Ovary (tissue), 7 donors: ENCODE measurements at regions not wholly inside any gene's neighbourhood (a gene's known extent, or its start where the extent isn't known, plus 50 kb on each side); places are given as distances from the start of the nearest gene placed in this dataset.
"Not testable (repeated sequence)": the region's sequence is repeated elsewhere in the genome, so short reads cannot be mapped to it uniquely, and the experiment has no call there.

Source experiments
- DNase-seq, 5 donors: peaks; one replicate each; pipeline ENCODE4 v3.0.0-alpha.2; 2019 to 2020
- H3K27ac ChIP-seq, 2 donors: fragments of 200-600 bp; one replicate each; pipeline versions ENCODE4 v1.5.1 to v1.8.0; 2019 to 2022
- H3K27me3 ChIP-seq: fragments of 200-600 bp; one replicate; pipeline ENCODE4 v1.8.0; 2022
- H3K36me3 ChIP-seq: fragments of 200-600 bp; sonication (generic); one replicate; pipeline ENCODE4 v1.5.1; 2019
- H3K4me1 ChIP-seq: one replicate; pipeline ENCODE4 v1.8.1; 2013; ENCODE audit warnings: mild to moderate bottlenecking, moderate library complexity; ENCODE audit not compliant: insufficient read depth
- H3K4me3 ChIP-seq: fragments of 200-600 bp; sonication (generic); one replicate; pipeline ENCODE4 v1.5.1; 2017
- H3K9me3 ChIP-seq, 2 donors: fragments of 200-600 bp in 1 of 2; sonication (generic) in 1 of 2; one replicate each; pipeline versions ENCODE4 v1.5.1 to v1.8.1; 2013 to 2019; ENCODE audit warnings: mild to moderate bottlenecking in 1 of 2, moderate library complexity in 1 of 2
- EP300 ChIP-seq: sonication (generic); formaldehyde crosslinking; IDR thresholded peaks from one replicate; pipeline ENCODE4 v1.6.1; 2017; ENCODE audit warnings: antibody characterized with exemption
- POLR2A ChIP-seq: fragments of 450-650 bp; IDR thresholded peaks from one replicate; pipeline ENCODE4 v1.6.1; 2017; ENCODE audit warnings: antibody characterized with exemption, mild to moderate bottlenecking, moderate library complexity
- WGBS, 3 donors: extraction: QIAGEN DNeasy Blood & Tissue Kit in 1 of 3; methylation state at CpG; one replicate each; pipeline versions ENCODE4 v1.1.5 to v1.1.7; 2013 to 2017; 5-methylcytosine and 5-hydroxymethylcytosine counted together
- intact Hi-C, 4 donors: fragments of 100-400 bp; cut with DNase I; formaldehyde crosslinking; loops; one replicate each; pipeline versions ENCODE4 v1.11.0 to v1.15.1; 2022 to 2023
- TF ChIP-seq, protein P1 (sequence below), 3 donors: fragments of 450-650 bp in 2 of 3; fragments of 200-600 bp in 1 of 3; IDR thresholded peaks; one replicate each; pipeline versions ENCODE4 v1.5.1 to v1.8.0; 2016 to 2022; ENCODE audit warnings: antibody characterized with exemption in 3 of 3, mild to moderate bottlenecking in 1 of 3
- donor health status: DM: no; HTN: no; CAD: no; lungs with moderate emphysema.
- donor health status: DM: no; HTN: no; CAD: no.
- donor health status: Bipolar disorder and iron deficiency.
- donor health status: DM: no; HTN: no; CAD: no.
- donor health status: DM: yes; HTN: yes; CAD: no.

DNA sequence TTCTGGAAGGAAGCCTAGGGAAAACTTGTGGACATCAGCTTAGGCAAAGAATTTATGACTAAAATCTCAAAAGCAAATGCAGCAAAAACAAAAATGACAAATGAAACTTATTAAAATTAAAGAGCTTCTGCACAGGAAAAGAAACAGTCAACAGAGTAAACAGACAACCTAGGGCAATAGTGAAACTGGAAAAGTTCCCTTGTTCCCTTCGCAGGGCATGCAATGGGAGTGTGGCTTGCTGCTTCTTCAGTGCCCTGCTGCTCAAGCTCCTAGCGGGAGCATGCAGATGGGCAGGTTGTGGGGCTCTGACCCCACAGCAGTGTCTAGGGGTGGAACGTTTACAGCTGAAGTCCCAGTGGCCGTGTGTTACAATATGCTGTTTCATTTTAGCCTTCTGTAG is 1797.4 kb downstream of the NCAM2 start:
- Histone ChIP-seq H3K27me3 (no peaks in the 10 kb centered on the region), H3K27ac (no peak overlapping the region), H3K9me3 (no peaks in the 10 kb centered on the region), H3K36me3 (no peaks in the 10 kb centered on the region), H3K4me3 (no peak overlapping the region), H3K4me1 (no peaks in the 10 kb centered on the region)
- 56 to 60% (median 60%) methylated on average over 4 of the region's 4 CpGs for WGBS, 3 donors
- TF ChIP-seq, protein P1, sequence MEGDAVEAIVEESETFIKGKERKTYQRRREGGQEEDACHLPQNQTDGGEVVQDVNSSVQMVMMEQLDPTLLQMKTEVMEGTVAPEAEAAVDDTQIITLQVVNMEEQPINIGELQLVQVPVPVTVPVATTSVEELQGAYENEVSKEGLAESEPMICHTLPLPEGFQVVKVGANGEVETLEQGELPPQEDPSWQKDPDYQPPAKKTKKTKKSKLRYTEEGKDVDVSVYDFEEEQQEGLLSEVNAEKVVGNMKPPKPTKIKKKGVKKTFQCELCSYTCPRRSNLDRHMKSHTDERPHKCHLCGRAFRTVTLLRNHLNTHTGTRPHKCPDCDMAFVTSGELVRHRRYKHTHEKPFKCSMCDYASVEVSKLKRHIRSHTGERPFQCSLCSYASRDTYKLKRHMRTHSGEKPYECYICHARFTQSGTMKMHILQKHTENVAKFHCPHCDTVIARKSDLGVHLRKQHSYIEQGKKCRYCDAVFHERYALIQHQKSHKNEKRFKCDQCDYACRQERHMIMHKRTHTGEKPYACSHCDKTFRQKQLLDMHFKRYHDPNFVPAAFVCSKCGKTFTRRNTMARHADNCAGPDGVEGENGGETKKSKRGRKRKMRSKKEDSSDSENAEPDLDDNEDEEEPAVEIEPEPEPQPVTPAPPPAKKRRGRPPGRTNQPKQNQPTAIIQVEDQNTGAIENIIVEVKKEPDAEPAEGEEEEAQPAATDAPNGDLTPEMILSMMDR (IDR thresholded peaks at IDR 0.05), result no peak
- intact Hi-C loops, result no loop called here
- no peak for DNase-seq

DNA sequence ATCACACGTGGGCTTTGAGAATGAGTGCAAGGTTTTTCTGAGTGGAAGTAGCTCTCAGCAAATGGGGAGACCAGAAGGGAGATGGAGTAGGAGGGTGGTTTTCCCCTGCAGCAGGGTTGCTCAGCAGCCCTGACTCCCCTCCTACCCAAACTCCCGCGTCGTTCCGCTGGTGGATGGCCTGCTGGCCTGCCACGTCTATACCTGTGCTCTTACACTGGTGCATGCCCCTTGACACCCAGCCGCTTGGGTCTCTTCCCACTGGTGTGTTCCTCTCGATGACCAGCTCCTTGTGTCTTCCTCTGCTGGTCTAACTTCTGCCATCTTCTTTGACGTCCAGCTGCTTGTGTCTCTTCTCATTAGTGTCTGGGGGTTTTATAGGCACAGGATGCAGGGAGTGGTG is 1797.9 kb downstream of the NCAM2 start:
- Histone ChIP-seq H3K9me3 (no peaks in the 10 kb centered on the region), H3K36me3 (no peaks in the 10 kb centered on the region), H3K4me1 (no peaks in the 10 kb centered on the region), H3K27ac (no peak overlapping the region), H3K4me3 (no peak overlapping the region), H3K27me3 (no peaks in the 10 kb centered on the region)
- no peak for TF ChIP-seq POLR2A
- TF ChIP-seq, protein P1 (IDR thresholded peaks at IDR 0.05), result no peak
- DNase-seq, result no peak
- intact Hi-C loops, result no loop called here
- WGBS, 3 donors, result 91 to 93% (median 92%) methylated on average over 9 of the region's 9 CpGs

DNA sequence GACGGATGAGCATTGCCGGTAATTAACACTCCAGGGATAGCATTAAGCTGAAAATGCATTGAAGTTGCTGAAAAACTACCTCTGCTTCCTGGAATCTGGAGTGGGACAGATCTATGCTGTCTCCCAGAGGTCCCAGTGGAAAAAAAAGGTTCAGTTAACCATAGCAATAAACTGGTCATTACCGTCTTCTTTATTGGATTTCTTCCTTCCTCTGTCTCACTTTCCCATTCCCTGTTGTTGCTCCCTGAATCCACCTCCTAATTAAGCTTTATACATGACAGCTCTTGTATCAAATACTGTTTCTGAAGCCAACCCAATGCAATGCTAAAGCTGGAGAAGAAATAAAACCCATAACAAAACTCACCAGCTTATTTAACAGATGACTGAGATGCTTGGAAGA is 1805.9 kb downstream of the NCAM2 start:
- Histone ChIP-seq H3K9me3 (no peaks in the 10 kb centered on the region), H3K4me3 (no peak overlapping the region), H3K4me1 (no peaks in the 10 kb centered on the region), H3K27me3 (no peaks in the 10 kb centered on the region), H3K36me3 (no peaks in the 10 kb centered on the region), H3K27ac (no peak overlapping the region)
- DNase-seq, result no peak
- 2 to 19% (median 11%) methylated on average over 3 of the region's 3 CpGs for WGBS, 3 donors
- intact Hi-C loops, result no loop called here
- TF ChIP-seq, protein P1 (IDR thresholded peaks at IDR 0.05), result no peak
- no peak for TF ChIP-seq POLR2A
- no peak for TF ChIP-seq EP300

DNA sequence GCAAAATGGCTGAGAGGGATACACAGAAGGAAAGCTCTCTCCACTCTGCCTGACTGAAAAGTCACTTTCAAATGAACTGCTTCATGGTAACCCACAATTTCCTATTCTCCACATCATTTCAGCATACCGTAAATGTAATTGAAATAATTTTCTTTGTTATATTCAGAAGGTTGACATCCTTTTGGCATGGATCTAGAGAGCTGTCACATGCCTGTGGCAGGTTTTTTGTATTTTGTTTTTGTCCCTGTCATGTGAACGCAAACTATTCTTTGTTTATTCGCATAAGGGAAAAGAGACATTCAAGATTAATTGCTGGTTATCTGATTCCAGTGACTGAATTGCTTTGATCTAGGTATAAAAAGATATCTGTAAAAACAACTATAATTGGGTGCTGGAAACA is 1808.1 kb downstream of the NCAM2 start:
- 93 to 95% (median 94%) methylated on average over 3 of the region's 3 CpGs for WGBS, 3 donors
- H3K9me3 ChIP-seq, result no peaks in the 10 kb centered on the region
- no peak for DNase-seq
- TF ChIP-seq, protein P1 (IDR thresholded peaks at IDR 0.05), result no peak
- no peak for TF ChIP-seq EP300
- no peak for TF ChIP-seq POLR2A
- H3K27me3 ChIP-seq, result no peaks in the 10 kb centered on the region
- no peaks in the 10 kb centered on the region for H3K4me1 ChIP-seq
- H3K27ac ChIP-seq, result no peak overlapping the region
- intact Hi-C loops, result no loop called here
- H3K4me3 ChIP-seq, result no peak overlapping the region
- H3K36me3 ChIP-seq, result no peaks in the 10 kb centered on the region

DNA sequence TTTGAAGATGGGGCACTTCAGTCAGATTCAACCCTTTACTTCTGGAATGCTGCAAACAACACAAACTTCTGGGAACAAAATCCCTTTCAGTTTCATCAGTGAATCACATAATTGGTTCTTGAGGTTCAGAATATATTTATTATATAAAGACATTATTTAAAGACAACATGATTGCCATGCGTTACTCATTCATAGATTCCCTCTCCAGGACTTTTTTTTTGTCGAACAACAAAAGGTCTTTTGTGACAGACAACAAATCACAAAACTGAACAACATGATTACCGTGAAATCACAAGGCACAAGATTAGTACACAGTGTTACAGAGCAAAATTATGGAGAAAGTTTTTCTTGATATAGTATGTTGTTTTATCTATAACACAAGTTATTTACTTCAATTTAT is 1815.0 kb downstream of the NCAM2 start:
- intact Hi-C loops, result no loop called here
- no peak overlapping the region for H3K4me3 ChIP-seq
- no peaks in the 10 kb centered on the region for H3K27me3 ChIP-seq
- TF ChIP-seq, protein P1 (IDR thresholded peaks at IDR 0.05), result no peak
- TF ChIP-seq POLR2A, result no peak
- TF ChIP-seq EP300, result no peak
- DNase-seq, result no peak
- no peaks in the 10 kb centered on the region for H3K4me1 ChIP-seq
- no peaks in the 10 kb centered on the region for H3K9me3 ChIP-seq
- no peak overlapping the region for H3K27ac ChIP-seq
- no peaks in the 10 kb centered on the region for H3K36me3 ChIP-seq
- WGBS, 3 donors, result 45 to 79% (median 58%) methylated on average over 3 of the region's 3 CpGs

DNA sequence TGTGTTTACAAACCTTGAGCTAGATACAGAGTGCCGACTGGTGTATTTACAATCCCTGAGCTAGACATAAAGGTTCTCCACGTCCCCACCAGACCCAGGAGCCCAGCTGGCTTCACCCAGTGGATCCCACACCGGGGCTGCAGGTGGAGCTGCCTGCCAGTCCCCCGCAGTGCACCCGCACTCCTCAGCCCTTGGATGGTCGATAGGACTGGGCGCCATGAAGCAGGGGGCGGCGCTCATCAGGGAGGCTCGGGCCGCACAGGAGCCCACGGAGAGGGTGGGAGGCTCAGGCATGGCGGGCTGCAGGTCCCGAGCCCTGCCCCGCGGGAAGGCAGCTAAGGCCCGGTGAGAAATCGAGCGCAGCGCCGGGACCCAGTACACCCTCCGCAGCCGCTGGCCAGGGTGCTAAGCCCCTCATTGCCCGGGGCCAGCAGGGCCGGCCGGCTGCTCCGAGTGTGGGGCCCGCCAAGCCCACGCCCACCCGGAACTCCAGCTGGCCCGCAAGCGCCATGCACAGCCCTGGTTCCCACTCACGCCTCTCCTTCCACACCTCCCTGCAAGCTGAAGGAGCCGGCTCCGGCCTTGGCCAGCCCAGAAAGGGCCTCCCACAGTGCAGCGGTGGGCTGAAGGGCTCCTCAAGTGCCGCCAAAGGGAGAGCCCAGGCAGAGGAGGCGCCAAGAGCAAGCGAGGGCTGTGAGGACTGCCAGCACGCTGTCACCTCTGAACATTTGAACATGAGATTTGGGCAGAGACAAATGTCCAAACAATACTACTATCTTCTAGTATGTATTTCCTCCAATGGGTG is 1820.7 kb downstream of the NCAM2 start:
- 90 to 95% (median 94%) methylated on average over 20 to 40 of the region's 40 CpGs for WGBS, 3 donors
- H3K27ac ChIP-seq, H3K36me3 ChIP-seq, H3K27me3 ChIP-seq, H3K4me1 ChIP-seq, H3K4me3 ChIP-seq, H3K9me3 ChIP-seq, DNase-seq, intact Hi-C loops: not testable (repeated sequence)
